Activated CD8-positive, alpha-beta memory T cell treated with anti-CD3 and anti-CD28 coated beads, Interleukin-2, amount 50 U/mL, for 1 hour (primary cell): ENCODE measurements at regions not wholly inside any gene's neighbourhood (a gene's known extent, or its start where the extent isn't known, plus 50 kb on each side); places are given as distances from the start of the nearest gene placed in this dataset.
"Not testable (repeated sequence)": the region's sequence is repeated elsewhere in the genome, so short reads cannot be mapped to it uniquely, and the experiment has no call there.

Experiments
- DNase-seq: peaks from one replicate; pipeline ENCODE4 v3.0.0-alpha.2; 2020; ENCODE audit errors: extremely low read depth

DNA sequence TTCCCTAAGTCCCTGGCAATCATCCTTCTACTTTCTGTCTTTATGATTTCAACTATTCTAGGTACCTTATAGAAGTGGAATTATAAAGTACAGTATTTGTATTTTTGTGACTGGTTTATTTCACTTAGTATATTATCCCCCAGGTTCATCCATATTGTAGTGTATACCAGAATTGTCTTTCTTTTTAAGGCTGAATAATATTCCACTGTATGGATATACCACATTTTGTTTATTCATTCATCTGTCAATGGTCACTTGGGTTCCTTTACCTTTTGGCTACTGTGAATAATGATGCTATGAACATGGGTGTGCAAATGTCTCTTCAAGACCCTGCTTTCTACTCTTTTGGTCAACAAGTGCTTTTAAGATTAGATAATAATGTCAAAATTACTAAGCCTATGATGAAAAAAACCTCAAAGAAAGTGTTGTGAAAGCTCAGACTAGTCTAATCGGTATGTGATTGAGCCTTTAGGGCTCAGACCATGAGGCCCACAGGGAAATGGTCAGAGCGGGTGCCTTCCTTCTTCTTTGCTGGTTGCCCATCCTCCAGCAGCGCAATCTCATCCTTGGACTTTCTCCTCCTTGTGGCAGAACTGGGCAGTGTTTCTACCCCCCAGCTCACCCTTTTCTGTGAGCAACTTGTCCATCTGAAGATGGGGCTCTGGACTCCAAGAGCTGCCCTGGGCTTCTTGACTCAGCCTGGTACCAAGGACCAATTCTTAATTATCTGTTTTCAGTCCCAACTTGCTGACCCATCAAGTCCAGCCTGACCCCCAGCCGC lies 105.4 kb downstream of the TTC8 start:
- no peak for DNase-seq

DNA sequence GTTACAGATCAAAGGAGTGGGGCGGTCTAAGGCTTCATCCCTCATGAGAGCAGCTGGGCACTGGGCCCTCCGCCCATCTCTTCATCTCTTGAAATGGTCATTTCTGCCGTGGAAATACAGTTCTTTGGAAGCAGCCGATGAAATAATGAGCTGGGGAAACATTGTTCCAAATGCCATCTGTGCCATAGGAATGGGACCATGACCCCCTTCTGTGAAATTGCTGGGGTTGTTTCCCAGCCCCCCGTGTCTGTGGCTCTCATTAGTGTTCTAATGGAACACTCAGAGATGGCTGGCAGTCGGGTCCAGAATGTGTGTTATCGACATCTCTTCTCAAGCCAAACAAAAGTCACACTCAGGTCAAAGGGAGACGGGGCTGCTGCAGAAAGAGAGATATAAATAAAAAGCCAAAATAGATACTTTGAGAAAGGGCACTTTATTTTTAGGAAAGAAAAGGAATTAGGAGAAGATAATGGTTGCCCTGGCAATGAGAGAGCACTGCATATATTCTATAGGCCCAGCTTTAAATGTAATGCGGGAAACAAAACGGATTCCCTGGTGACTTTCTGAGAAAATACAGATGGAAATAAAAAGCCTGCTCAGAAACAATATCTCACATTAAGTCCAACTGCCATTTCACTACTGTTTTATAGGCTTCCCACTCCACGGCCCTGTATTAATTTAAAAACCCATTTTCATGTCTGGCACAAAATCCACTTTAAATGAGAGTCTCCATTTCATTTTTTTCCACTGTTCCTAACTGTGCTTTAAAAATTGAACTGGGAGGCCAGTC lies 107.1 kb downstream of the TTC8 start:
- DNase-seq: no peak

DNA sequence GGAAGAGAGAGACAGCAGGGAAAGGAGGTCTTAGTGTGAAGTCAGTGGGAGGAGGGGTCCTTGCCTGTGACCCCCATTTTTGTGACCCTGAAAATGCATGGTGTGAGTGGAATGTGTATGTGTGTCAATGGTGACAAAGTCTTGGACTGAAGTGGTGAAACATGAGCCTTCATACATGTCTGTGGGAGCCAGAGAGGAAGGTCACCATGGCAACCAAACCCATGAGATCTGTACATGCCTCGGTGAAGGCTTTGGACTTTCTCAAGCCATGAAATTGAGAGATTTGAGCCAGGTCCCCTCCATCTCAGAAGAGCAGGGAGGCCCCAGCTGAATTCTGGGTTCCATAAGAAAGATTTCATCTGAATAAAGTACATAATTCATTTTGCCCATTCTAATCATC lies 108.7 kb downstream of the TTC8 start:
- no peak for DNase-seq

DNA sequence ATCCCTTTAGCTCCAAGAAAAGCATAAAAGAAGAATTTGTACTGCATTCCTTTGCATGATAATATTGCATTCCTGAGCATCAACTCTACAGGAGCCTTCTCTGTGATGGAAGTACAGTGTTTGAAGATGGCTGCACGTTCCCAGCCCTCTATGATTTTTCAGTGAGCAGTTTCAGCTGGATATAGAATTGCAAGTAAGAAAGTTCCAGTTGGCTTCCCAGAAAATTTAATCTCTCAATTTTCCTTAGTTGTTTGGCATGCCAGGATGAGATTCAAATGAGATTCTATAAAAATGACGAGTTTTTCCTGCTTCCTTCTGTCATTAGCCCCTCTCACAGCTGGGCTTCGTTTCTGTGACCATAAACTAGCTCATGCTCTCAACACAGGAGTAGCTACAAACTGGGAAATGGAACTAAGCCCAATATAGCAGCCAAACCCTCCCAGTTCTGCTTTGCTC lies 109.9 kb downstream of the TTC8 start:
- DNase-seq: no peak

DNA sequence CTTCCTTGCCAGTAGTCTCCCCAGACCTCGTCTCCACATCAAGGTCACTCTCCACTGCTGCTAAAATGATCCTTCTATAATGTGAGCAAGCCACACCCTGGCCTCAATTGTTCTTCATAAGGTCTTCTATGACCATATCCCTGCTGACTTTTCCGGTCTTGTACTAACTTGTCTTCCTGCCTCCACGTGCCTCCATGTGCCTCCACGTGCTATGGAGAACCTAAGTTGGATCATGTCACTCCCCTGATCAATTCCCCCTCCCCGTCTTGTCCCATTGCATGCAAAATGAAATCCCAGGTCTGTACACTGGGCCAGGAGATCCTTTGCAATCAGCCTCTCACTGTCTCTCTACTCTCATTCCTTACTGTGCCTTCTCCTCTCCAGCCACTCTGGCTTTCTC lies 110.6 kb downstream of the TTC8 start:
- no peak for DNase-seq

DNA sequence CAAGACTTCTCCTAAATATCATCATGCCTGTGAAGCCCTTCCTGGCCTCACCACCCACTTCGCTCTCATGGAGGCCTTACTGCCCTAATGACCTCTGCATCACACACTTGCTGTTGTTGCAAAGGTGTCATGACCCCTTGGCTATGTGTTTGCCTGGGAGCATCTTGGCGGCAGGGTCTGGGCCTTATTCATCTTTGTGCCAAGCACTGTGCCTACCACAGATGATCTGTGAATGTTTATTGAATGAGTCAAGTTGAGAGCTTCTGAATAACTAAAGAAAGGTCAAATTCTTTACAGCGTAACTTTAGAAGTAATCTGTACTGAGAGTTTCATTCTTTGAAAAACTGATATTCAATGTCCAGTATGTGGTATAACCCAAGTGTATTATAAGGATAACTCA lies 113.3 kb downstream of the TTC8 start:
- no peak for DNase-seq

DNA sequence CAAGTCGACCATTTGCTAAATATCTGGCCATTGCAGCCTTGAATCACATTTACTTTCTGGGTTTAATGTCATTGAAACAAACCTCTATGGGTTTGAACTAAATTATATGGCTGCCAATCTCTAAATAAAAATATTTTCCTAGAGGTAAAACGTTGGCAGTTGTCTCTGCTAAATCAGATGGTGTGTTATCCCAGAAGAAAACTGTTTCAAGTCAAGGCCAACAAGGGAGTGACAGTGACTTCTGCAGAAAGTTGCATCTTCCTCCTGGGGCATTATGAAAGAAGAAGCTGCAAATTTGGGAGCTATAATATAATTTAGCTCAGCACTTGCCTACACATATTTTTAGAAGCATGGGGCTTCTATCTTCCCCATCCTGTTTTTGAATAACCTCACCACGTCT lies 116.2 kb downstream of the TTC8 start:
- DNase-seq: no peak

DNA sequence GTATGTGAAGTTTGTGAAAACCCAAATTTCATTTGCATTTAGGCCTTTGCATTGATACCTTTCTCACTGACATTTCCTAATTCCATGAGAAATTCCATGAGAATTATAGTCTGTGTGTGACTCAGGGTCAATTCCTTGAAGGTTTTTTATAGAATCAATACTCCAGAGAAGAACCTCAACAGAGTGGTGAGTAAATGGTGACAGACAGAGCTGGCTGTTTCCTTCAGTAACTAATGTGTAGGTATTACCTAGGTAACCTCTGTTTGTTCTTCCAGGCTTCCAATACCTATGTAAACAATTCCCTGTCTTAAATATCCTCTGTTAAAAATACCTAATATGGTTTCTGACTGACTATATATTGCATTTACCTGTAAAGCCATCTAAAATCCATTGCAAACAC lies 117.0 kb downstream of the TTC8 start:
- no peak for DNase-seq

DNA sequence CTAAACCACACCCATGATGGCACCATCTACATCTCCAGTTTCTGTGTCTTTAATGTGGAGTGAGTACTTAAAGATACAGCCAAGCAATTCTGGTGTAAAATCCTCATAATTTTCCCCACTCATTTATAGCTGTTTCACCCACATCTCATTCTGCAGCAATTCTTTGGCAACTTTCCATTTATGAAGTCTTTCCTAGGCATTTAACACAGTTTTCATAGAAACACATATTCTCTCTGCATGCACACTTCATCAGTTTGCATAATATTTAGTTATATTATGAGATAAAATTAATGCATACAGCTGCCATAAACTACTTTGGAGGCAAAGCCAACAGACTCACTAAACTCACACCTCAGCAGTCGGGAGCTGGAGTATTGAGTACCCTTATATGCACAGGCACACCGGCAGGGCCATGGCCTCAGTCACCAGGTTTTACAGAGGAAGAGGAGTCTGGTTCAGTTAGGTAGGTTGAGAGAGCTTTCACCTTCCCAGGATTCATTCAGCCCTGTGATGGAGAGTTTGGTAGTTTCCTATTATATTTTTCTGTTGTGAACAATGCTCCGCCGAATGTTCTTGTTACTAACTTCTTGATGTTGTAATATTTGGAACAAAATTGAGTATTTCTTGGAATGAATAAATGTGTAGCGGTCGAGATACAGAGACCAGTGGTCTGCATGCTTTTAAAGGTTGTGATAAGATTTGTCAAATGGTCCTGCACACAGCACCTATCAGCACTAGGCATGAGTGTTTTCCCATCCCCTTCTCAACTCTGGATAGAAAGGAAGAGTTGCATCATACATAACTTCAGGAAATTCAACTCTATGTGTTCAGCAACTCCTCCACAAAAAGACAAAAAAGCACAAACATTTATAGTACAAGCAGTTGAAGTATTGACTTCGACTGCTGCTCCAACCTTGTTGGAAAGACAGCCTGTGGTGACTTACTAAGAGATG lies 123.5 kb downstream of the TTC8 start:
- no peak for DNase-seq

DNA sequence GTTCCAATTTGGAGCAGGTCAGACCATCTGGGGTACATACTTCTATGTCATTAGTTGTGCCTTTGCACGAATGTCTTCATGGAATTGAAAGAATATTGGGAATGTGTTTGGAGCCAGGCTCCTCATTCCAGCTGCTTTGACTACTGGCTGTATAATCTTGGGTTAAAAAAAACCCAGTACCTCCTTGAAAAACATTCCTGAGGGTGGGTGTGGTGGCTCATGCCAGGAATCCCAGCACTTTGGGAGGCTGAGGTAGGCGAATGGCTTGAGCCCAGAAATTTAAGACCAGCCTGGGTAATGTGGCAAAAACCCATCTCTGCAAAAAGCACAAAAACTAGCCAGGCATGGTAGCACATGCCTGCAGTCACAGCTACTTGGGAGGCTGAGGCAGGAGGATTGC lies 125.6 kb downstream of the TTC8 start:
- no peak for DNase-seq

DNA sequence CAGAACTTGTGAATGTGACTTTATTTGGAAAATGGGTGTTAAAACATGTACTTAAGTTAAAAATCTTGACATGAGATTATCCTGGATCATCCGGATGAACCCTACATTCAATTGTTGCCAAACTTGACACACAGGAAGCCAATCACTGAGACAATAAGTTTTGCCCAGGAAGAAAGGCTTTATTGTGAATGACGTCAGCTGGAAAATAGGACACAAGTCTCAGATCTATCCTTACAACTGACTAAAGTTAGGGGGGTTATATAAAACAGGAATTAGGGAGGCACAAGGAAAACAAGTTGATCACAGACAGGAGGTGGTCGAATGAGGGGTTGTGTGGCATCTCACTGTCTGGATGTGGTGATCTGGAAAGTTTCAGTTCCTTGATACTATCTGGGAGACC lies 126.9 kb downstream of the TTC8 start:
- no peak for DNase-seq

DNA sequence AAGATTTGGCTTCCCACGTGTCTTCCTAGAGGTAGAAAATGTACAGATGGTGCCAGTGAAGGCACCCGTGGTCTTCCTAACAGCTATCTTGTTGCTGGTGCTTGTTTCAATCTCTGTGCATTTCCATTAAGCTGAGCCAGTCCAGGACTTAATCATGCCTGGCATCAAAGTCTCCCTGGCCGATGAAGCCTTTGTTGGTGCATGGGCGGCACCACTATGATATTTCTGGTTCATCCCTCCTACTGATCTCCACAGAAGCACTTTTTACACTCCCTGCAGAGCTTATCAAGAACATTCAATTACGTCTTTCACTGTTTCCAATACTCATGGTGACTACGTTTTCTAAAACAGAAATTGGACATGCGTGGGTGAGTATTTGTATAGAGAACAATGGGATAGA lies 128.4 kb downstream of the TTC8 start:
- DNase-seq: no peak

DNA sequence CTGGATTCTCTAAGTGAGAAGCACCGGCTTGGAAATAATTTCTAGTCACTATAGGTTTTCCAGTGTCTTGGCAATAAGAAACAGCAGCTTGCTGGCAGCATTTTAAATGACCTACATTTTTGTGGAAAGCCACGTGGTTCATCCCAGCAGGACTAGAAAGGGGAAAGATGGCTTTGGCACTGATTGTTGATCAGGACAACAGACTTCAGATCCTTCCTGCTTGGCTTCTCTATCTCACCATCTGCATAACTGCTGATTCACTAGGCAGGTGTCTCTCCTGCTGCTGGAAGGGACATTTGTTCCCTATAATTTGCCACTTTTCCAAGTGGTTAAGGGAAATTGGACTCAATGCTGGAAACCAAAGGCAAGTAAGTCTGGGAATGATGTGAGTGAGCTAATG lies 131.0 kb downstream of the TTC8 start:
- no peak for DNase-seq

DNA sequence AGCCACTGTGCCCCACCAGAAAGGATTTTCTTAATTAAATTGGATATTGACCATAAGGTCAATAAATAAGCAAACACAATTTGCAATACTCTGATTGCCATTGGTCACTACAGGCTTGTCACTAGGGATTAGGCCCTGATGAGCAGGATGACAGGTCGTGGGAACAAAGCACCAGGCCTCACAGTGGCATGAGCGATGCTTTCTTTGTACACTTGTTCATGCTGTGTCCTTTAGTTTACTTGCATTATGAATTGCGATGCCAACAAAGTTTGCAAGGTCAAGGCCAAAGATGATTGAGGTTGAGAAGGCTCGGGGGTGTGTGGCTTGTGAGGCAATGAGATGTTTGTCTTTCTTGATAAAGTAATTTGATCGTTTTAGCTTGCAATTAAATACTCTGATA lies 136.0 kb downstream of the TTC8 start:
- DNase-seq: no peak

DNA sequence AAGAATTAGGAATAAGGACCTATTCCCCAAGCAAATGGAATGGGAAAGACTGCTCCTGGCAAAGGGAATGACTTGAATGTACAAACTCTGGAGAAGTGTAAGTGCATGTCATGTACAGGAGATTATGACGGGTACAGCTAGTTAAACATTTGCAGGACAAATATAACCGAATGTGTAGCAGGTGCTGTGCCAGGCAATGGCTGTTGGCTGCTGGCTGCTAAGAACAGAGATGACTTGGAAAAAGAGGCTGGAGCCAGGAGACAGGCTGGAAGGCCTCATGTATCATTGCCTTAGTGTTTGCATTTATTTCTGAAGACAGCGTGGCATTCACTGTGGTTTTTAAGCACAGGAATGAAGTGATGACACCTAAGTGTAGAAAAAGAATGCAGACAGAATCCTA lies 136.8 kb downstream of the TTC8 start:
- no peak for DNase-seq

DNA sequence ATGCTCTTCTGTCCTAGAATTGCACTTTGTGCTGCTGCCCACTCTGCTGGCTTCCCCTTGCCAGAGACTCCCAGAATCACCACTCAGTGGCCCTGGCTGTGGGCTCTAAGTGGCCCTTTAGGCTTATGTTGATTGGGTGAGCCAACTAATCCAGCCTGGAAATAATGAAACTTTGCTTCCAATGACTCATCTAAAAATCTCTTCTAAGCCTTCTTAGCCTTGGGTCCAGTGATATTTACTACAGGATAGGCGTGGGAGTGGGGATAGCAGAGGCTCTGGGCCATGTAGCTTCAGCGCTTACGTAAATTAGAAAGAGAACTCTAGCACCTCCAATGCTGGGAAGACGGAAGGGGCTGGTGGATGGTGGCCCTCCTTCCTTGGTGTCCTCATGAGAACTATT lies 137.9 kb downstream of the TTC8 start:
- no peak for DNase-seq

DNA sequence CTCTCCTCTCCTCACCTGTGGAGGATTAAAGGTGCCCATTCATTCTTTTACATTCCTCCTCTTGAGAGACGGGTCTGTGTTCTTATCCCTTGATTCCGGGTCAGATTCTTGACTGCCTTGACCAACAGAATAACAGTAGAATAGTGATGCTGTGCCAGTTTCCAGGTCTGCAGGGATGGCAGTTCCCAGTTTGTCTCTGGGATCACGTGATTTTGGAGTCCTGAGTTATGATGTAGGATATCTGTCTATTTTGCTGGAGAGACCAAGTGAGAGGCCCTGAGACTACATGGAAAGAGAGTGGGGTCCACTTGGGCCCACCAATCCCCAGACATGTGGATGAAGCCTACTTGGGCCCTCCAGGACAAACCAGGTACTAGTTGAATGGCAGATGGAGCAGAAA lies 142.8 kb downstream of the TTC8 start:
- no peak for DNase-seq

DNA sequence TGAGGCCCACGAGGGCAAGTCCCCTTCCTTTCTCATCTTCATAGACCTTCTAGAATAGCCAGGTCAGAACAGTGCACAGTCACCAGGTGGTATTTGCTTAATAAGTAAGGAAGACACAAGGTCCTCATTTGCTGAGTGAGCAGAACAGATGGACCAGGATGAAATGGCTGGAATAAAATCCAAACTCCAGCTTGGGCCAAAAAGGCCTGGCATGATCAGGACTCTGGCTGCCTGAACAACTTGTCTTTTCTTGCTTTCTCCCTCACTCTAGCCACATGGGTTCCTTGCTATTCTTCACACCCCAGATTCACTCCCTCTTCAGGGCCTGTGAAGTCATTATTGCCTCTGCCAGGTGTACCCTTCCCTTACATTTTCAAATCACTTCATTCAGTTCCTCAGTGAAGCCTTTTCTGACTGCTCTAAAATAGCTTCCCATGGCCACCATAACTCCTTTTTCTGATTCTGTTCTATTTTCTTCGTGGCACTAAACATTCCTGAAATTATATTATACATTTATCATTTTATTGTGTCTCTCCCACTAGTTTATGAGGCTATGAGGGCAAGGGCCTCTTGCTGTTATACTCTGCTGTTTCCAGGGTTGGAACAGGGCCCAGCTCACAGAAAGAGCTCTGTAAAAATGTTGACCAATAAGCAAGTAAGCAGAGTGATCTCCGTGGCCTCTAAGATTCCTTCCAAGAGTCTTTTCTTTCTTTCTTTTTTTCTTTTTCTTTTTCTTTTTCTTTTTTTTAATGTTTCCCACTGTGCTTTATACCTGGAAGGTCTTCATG lies 150.8 kb downstream of the TTC8 start:
- DNase-seq: no peak

DNA sequence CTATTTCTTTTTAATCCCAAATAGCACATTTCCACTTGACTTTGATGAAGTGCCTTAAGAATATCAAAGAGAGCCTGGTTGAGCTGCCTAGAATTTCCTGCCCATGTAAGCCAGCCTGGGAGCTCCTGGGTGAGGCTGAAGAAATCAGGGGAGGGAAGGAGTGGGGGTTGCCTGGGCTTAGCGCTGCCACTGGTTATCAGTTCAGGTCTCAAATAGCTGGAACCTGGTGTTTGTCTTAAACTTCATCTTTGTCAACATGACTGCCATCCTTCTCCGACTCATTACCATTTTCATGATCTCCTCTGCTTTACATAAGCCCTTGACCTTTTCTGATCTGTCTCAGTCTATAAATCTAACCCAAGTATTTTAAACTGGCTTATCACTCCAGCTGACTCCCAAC lies 151.5 kb downstream of the TTC8 start:
- DNase-seq: no peak

DNA sequence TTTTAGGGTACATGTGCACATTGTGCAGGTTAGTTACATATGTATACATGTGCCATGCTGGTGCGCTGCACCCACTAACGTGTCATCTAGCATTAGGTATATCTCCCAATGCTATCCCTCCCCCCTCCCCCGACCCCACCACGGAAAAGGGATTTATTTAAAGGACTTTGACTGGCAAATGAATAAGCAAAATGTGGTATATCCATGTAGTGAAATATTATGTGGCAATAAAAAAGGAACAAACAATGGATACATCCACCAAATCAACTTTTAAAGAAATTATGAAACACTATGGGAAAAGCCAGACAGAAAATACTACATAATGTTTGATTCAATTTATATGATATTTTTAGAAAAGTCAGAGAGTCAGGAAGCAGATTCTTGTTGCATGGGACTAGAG lies 156.5 kb downstream of the TTC8 start:
- DNase-seq: not testable (repeated sequence)

DNA sequence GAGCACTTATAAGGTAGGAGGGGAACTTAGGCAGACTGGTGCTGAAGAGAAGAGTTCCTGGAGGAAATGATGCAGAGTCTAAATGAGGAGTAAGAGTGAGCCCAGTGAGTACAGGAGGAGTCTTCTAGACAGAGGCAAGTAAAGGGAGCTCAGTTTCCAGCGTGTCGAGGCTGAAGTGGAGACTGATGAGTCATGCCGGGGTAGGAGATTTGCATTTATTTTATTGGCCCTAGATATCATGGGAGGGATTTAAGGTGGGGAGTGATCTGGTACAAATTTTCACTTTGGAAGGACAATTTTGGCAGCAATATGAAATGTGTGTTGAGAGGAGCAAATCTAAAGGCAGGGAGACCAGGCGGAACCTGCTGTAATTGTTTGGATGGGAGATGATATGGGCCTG lies 157.5 kb downstream of the TTC8 start:
- no peak for DNase-seq
